ENCODE measurements at regions not wholly inside any gene's neighbourhood (a gene's known extent, or its start where the extent isn't known, plus 50 kb on each side); places are given as distances from the start of the nearest gene placed in this dataset.

GRCh38 chr4:10201381-10202223 is 85.0 kb upstream of the WDR1 start:
- no peak for DNase-seq

DNA sequence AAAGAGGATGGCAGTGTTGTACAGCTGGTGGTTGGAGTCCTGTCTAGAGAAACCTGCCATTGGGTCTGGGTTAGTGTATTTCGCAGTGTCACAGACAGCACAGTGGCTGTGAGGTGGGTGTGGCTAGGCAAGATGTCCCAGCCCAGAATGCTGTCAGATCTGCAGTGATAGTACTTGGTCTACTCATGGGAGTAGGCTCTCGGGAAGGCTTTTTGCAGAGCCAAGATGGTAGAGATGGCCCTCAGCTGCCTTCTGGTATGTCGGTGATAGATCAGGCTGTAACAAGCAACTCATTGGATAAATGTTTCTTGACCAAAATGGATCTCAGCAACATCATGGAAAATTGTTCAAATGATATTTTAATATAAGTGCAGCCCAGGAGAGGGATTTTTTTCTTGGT is 84.3 kb upstream of the WDR1 start:
- DNase-seq = no peak

DNA sequence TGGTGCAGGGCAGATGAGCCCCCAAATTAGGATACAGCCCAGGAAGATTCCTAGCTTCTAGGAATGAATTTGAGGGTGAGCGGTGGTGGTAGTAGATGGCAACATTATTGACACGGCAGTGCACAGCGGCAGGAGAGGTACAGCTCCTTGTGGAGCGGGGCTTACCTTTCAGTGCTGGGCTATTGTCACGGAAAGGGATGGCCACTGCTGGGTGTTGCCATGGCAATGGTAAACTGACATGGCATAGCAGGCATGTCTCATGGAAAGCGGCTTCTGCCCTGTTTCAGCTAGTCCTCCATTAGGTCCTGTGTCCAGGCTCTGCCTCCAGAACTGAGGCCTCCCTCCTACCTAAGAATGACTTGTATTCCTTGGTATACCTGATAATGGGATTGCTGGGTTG is 81.8 kb upstream of the WDR1 start:
- no peak for DNase-seq

- DNase-seq = no peak
These were observed 81.4 kb upstream of the WDR1 start for GRCh38 chr4:10197952-10198351.

- no peak for DNase-seq
These were observed 79.6 kb upstream of the WDR1 start for GRCh38 chr4:10196191-10196590.

DNA sequence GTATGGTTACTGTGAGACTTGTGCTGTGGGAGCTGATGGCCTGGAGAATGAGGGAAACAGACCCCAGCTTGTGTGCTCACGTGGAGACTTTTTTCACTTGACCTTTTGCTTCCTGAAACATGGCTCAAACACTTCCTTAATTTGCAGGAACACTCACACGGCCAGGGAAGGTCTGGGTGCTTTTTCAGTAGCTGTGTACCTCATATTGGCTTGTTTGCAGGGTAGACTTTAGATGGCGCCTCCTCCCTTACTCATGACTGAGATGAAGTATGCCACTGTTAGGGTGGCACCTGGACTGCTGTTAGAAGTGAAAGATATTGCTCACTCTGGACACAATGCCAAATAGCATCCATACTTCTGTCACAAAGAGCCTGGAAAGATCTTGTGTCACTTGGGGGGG is 75.7 kb upstream of the WDR1 start:
- DNase-seq = no peak

DNA sequence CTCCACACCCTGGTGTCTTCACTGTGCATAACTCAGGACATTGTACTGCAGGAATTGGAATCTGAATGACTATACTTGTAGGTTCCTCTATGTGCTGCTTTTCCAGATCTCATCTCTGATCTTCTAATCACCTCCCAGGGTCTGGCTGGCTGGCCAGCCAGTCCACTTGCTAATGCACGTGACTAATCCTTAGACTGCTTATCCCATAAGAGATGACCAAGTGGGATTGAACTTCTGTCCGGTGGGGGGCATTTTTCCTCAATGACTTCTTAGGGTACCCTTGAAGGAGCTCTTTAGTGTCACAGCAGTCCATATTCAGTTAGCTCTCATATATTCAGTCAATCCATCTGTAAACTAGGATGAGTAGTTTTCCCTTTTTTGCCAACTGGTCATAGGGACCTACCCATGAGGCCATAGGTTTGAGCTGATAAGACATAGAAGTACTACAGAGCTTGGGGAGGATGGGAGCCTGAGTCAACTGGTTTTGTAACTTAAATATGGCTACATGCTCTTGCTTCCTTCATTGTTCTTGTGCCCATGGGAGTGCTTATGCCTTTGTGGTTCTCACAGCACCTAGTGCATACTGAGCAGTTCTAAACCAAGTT is 71.9 kb upstream of the WDR1 start:
- no peak for DNase-seq

DNA sequence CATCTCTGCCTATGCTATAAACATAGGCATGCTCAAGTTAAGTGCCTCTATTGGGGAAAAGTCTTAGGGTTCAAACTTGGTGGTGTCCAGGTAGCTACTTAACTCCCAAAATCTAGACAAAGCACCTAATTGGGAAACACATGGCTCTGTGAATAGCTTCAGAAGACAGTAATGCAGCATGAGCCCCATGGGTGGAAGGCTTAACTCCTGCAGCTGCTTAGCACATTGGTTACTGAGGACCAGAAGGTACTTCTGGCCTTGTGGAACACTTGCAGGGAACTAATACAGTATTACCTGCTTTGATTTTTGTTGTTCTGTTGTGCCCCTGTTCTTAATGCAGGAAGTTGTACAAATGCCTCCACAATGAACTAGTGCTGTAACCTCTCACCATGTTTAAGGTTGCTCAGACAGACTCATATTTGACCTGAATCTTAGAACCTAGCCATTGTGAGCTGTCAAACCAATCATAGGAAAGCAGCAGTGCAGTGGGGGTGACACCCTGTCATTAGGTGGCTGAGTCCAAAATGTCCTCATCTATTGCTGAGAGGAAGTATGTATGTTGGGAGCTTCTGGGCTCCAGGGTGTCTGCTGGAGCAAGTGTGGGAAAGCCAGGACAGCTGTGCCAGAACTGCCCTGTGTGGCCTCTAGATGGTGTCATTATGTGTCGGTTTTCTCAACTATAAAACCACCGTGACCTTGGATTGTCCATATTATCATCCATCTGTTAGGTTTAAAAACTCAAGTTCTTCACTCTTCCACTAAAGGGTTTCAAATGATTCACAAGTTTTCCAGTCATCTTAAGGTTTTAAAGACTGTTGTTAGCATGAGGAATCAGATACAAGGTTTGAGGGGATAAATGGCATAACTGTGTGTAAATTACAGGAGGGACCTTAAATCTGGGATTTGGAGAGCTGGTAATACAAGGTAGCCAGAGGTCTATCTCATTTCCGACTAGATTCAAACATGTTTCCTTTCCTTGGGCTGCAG is 69.9 kb upstream of the WDR1 start:
- DNase-seq = no peak

DNA sequence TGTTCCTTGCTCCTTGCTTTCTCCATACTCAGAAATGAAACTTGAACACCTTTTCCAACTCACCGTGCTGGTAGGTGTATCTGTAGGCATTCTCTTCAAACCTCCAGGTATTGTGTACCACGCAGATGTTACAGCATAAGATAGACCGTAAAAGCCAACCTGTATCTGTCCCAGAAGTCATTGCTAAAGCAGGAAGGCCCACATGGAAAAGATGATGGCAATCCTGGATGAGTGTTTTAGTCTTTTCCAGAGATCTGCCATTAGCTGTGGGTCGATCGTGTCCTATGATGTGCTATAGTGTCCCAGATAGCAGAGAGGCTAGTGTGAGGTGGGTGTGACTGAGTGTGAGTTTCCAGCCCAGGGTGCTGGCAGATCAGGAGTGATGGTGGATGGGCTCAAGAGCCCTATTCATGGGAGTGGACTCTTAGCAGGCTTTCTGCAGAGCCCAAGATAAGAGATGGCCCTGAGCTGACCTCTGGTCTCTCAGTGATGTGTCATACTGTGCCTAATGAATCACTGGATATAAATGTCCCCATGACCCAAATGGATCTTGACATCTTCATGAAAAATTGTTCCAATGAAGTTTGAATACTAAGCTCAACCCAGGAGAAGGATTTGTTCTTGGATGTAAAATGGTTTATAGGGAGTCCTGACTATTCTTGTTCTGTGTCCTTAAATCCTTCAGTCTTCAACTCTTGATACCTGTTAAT is 69.1 kb upstream of the WDR1 start:
- no peak for DNase-seq

DNA sequence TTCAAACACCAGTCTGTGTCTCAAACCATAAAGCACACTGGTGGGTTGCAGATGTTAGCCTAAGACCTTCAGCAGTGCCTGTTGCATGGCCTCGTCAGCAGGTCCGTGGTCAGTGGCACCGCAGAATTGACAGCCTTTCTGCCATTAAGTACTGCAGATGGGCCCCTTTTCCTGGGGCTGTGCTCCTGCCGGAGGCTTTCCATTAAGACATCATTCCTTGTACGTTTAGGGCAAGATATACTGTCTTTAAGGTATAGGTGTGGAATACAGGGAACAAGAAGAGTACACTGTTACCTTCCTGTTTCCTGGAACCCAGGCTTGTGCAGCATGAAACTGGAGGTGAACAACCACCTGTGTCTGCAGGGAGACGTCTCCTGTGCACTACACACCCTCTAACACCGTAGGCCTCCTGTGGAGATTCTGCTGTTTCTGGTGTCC is 67.9 kb upstream of the WDR1 start:
- DNase-seq = no peak

- DNase-seq = no peak
These were observed 67.4 kb upstream of the WDR1 start for GRCh38 chr4:10184041-10184440.

DNA sequence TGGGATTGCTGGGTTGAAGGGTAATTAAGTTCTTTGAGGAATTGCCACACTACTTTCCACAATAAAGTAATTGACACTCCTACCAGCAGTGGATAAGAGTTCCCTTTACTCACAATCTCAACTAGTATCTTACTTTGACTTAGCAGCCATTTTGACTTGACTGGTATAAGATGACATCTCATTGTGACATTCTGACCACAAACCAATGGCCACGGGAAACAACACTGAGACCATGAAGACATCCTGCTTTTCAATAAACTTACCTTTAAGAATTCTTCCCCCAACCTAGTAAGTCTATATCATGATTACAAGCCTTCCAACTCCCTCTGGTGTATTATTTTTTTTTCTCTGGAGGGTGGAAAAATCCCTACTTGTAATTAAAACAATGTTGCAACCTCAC is 66.9 kb upstream of the WDR1 start:
- DNase-seq = no peak

DNA sequence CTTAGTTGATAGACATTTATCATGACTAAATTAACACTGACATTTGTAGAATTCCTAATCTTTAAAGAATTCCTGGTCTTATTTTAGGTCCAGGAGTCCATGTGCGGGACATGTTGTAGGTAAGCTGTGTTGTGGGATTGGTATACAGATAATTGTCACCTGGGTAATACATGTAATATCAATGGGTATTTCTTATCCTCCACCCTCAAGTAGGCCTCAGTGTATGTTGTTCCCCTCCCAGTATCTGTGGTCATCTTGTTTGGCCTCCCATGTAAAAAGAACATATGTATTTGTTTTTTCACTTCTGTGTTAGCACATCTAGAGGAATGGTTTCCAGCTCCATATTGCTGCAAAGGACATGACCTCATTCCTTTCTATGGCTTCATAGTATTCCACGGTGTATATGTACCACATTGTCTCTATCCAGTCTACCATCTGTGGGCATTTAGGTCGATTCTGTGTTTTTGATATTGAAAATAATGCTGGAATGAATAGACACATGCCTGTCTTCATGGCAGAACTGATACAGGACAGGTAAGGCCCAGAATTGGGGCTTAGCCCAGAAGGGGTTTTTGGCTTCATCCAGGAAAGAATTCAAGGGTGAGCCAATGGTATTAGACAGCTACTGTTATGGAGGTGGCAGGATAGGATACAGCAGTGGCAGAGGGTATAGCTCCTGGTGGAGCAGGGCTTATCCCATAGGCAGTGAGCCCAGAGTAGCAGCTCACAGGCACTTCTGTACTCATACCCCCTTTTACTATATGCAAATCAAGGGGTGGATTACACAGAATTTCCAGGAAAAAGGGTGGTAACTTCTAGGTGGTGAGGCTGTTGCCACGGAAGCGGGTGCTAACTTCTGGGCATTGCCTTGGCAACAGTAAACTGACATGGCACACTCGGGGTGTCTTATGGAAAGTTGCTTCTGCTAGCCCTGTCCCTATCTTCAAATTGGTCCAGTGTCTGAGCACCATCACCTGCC is 66.1 kb upstream of the WDR1 start:
- DNase-seq = no peak

- no peak for DNase-seq
These were observed 65.3 kb upstream of the WDR1 start for GRCh38 chr4:10181745-10182445.

GRCh38 chr4:10180927-10181744 is 64.5 kb upstream of the WDR1 start:
- DNase-seq = peak; percentile 4

DNA sequence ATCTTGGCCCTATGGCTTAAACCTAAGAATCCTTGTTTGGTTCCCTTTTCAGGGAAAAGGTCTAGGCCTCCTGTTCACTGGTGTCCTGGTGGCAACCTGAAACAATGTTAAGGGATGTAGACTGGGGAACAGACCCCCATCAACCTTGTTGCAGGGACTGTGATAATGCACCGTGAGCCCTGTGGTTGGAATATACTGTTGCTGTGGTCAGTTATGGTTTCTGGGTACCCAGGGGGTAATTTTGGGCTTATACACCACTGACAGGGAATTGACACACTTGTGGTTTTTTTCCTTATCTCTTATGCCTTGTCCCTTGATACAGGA is 64.0 kb upstream of the WDR1 start:
- DNase-seq = no peak

GRCh38 chr4:10179957-10180602 is 63.5 kb upstream of the WDR1 start:
- DNase-seq = no peak

GRCh38 chr4:10178763-10179162 is 62.2 kb upstream of the WDR1 start:
- DNase-seq = no peak

DNA sequence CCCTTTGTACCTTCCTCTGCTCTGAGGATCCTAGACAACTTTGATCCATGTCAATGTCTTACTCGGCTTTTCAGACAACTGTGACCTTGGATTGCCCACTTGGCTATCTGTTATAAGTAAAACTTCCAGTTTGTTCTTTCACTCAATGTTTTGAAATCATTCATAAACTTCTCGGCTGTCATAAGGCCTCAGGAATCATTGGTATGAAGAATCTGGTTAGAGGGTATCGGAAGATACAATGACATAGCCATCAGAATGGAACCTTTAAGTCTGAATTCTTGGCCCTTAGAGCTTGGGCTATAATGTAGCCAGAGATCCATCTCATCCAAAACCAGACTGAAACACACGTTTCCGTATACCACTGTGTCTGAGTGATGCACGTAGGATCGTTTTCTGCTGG is 59.0 kb upstream of the WDR1 start:
- no peak for DNase-seq

All from activated naive CD4-positive, alpha-beta T cell treated with Interleukin-2 at 50 U/mL for 16 hours (primary cell).